ENCODE measurements at regions not wholly inside any gene's neighbourhood (a gene's known extent, or its start where the extent isn't known, plus 50 kb on each side); places are given as distances from the start of the nearest gene placed in this dataset.
"Not testable (repeated sequence)": the region's sequence is repeated elsewhere in the genome, so short reads cannot be mapped to it uniquely, and the experiment has no call there.

DNA sequence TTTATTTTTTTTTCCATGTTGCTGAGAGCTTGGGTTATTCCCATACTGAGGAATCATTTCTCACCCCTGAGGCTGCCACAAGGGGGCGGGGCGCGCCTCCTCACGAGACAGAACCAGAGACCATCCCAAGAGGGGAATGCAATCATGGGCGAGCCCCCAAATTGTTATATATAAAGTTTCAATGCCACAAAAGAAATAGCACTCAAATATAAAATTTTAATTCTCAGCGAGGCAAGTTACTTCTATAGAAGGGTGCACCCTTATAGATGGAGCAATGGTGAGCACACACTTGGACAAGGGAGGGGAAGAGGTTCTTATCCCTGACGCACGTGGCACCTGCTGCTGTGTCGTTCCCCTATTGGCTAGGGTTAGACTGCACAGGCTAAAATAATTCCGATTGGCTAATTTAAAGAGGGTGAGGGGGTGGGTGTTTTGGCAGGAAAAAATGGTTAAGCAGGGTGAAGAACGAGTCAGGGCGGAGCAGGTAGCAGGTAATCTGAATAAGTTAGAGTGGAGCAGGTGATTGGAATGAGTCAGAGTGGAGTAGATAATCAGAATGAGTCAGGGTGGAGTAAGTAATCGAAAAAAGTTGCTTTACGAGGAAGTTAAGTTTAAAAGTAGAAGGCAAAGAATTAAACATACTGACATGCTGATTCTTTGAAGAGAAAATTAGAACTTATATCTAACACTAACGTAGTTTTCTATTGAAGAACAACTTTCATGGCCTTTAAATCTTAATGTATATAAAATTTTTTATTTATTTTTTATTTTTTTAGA is 177.5 kb downstream of the MTCL1 start:
- ChIA-PET CTCF (no interaction called here), POLR2A (no interaction called here)
- H3K27me3 Mint-ChIP-seq (ENCODE audit: low read depth), result peaks cover 10% of the 10 kb centered on the region
- peaks cover 7% of the 10 kb centered on the region for H3K9me3 Mint-ChIP-seq (ENCODE audit: insufficient read depth)
- DNase-seq, result no peak
- no peak overlapping the region for H3K27ac Mint-ChIP-seq
- H3K4me1 Mint-ChIP-seq (ENCODE audit: low read depth), result no peaks in the 10 kb centered on the region
- no peaks in the 10 kb centered on the region for H3K36me3 Mint-ChIP-seq (ENCODE audit: low read depth)
- ATAC-seq, result no peak
- H3K4me3 Mint-ChIP-seq, result no peak overlapping the region

DNA sequence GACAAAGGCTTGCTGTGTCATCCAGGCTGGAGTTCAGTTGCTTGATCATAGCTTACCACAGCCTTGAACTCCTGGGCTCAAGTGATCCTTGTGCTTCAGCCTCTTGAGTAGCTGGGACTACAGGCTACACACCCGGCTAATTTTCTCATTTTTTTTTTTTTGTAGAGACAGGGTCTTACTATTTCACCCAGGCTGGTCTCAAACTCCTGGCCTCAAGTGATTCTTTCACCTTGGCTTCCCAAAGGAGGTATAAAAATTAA is 178.0 kb downstream of the MTCL1 start:
- Mint-ChIP-seq H3K27ac (no peak overlapping the region), H3K36me3 (ENCODE audit: low read depth) (no peaks in the 10 kb centered on the region), H3K9me3 (ENCODE audit: insufficient read depth) (peaks cover 7% of the 10 kb centered on the region), H3K27me3 (ENCODE audit: low read depth) (peaks cover 10% of the 10 kb centered on the region), H3K4me3 (no peak overlapping the region), H3K4me1 (ENCODE audit: low read depth) (no peaks in the 10 kb centered on the region)
- CTCF ChIA-PET, result no interaction called here
- ATAC-seq, result no peak
- POLR2A ChIA-PET, result no interaction called here
- DNase-seq, result no peak

DNA sequence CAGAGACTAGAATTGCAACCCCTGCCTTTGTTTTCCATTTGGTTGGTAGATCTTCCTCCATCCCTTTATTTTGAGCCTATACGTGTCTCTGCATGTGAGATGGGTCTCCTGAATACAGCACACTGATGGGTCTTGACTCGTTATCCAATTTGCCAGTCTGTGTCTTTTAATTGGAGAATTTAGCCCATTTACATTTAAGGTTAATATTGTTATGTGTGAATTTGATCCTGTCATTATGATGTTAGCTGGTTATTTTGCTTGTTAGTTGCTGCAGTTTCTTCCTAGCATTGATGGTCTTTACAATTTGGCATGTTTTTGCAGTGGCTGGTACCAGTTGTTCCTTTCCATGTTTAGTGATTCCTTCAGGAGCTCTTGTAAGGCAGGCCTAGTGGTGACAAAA is 182.5 kb downstream of the MTCL1 start:
- DNase-seq; H3K27me3 Mint-ChIP-seq (ENCODE audit: low read depth); H3K4me3 Mint-ChIP-seq; ATAC-seq; H3K36me3 Mint-ChIP-seq (ENCODE audit: low read depth); H3K4me1 Mint-ChIP-seq (ENCODE audit: low read depth); CTCF ChIA-PET; H3K27ac Mint-ChIP-seq; POLR2A ChIA-PET; H3K9me3 Mint-ChIP-seq (ENCODE audit: insufficient read depth): not testable (repeated sequence)

DNA sequence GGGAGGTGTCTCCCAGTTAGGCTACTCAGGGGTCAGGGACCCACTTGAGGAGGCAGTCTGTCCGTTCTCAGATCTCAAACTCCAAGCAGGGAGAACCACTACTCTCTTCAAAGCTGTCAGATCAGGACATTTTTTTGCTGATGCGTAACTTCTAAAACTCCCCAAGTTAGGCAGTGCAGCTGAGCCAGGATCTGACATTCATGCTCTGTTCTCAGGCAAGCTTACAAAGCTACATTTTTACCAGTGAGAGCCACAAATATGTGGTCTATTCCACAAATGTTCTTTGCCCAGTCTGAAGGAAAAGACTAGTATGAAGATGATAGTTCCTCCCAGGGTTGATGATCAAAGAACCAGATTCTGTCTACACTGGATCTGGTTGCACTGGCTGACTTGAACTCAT is 184.1 kb downstream of the MTCL1 start:
- no peaks in the 10 kb centered on the region for H3K9me3 Mint-ChIP-seq (ENCODE audit: insufficient read depth)
- H3K4me3 Mint-ChIP-seq, result no peak overlapping the region
- DNase-seq, result no peak
- H3K27ac Mint-ChIP-seq, result no peak overlapping the region
- ChIA-PET POLR2A (no interaction called here), CTCF (no interaction called here)
- H3K4me1 Mint-ChIP-seq (ENCODE audit: low read depth), result no peaks in the 10 kb centered on the region
- ATAC-seq, result no peak
- no peaks in the 10 kb centered on the region for H3K36me3 Mint-ChIP-seq (ENCODE audit: low read depth)
- H3K27me3 Mint-ChIP-seq (ENCODE audit: low read depth), result peaks cover 3% of the 10 kb centered on the region

DNA sequence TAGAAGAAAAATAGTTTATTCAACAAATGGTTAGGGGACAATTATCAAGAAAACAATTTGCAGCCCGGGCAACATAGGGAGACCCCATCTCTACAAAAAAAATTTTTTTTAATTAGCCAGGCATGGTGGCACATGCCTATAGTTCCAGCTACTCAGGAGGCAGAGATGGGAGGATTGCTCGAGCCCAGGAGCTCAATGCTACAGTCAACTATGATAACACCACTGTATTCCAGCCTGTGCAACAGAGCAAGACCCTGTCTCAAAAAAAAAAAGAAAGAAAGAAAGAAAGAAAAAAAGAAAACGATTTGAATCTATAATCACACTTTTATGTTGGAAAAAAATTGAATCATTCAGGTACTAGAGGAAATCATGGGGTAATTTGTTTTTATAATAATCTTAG is 185.1 kb downstream of the MTCL1 start:
- CTCF ChIA-PET; H3K9me3 Mint-ChIP-seq (ENCODE audit: insufficient read depth); ATAC-seq: not testable (repeated sequence)

DNA sequence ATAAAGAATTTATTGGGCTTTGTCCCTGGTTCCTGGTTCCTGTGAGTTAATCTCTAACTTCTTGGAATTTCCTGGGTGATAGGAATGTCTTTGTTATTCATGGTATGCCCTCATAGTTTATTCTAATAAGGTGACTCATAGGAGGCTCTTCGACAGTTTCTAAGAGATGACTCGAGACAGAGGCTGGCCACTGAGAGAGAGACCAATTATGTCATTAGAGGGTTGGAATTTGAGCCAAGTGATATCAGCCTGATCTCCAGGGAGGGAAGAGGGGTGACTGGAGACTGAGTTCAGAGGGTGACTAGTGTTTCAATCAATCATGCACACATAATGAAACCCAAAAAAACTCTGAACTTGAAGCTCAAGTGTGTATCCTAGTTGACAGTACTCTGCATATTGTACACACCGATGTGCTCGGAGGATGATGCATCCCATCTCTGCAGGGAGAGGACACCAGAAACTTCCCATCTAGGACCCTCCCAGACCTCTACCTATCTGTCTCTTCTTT is 185.7 kb downstream of the MTCL1 start:
- CTCF ChIA-PET, result no interaction called here
- Mint-ChIP-seq H3K4me3 (no peak overlapping the region), H3K27me3 (ENCODE audit: low read depth) (no peaks in the 10 kb centered on the region), H3K9me3 (ENCODE audit: insufficient read depth) (peaks cover 2% of the 10 kb centered on the region), H3K27ac (no peak overlapping the region), H3K4me1 (ENCODE audit: low read depth) (no peaks in the 10 kb centered on the region), H3K36me3 (ENCODE audit: low read depth) (no peaks in the 10 kb centered on the region)
- ATAC-seq (no peak), DNase-seq (no peak)
- POLR2A ChIA-PET, result no interaction called here

More for the DNA sequence above, 185.1 kb downstream of the MTCL1 start:
- H3K4me3 Mint-ChIP-seq; POLR2A ChIA-PET; H3K27me3 Mint-ChIP-seq (ENCODE audit: low read depth); H3K36me3 Mint-ChIP-seq (ENCODE audit: low read depth); H3K4me1 Mint-ChIP-seq (ENCODE audit: low read depth); H3K27ac Mint-ChIP-seq; DNase-seq: not testable (repeated sequence)

DNA sequence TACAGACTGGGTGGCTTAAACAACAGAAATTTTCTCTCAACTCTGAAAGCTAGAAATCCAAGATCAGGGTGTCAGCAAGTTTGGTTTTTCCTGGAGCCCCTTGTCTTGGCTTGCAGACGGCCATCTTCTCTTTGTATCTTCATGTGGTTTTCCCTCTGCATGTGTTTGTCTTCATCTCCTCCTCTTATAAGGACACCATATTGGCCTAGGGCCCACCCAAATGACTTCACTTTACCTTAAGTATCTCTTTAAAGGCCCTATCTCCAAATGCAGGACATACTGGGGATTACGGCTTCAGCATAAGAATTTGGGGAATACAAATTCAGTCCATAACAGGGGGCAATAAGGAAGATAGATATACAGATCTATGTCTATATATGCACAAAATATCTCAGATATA is 187.9 kb downstream of the MTCL1 start:
- POLR2A ChIA-PET, result no interaction called here
- no peaks in the 10 kb centered on the region for H3K4me1 Mint-ChIP-seq (ENCODE audit: low read depth)
- no peak for ATAC-seq

DNA sequence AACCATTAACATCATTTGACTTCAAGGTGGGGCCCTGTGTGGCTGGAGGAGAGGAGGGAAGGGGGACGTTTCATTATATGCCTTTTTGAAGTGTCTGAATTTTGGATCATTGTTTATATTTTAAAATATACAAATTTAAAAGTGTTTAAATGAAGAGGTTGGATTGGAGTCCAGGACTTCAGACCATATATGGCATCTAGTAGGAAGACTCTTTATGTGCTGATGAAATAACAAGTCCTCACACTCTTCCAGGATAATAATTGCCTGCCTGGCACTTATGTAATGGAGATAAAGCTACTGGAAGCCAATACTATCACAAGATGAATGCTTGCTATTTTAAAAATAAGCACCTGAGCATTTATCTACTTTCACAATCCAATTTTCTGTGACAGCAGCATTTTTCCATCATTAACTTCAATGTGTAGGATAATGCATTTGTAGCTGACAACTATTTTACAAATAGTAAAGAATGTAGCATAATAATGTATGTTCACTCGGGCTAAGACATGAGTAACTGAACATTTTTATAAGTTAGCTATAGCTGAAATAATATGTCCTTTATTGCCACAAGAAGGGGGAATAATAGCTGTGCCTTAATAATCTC is 188.4 kb downstream of the MTCL1 start:
- Mint-ChIP-seq H3K36me3 (ENCODE audit: low read depth) (no peaks in the 10 kb centered on the region), H3K9me3 (ENCODE audit: insufficient read depth) (peaks cover 4% of the 10 kb centered on the region), H3K27me3 (ENCODE audit: low read depth) (peaks cover 2% of the 10 kb centered on the region), H3K4me1 (ENCODE audit: low read depth) (no peaks in the 10 kb centered on the region), H3K4me3 (no peak overlapping the region), H3K27ac (no peak overlapping the region)
- ChIA-PET CTCF (no interaction called here), POLR2A (no interaction called here)
- ATAC-seq (no peak), DNase-seq (no peak)

More for the DNA sequence above, 187.9 kb downstream of the MTCL1 start:
- Mint-ChIP-seq H3K4me3 (no peak overlapping the region), H3K9me3 (ENCODE audit: insufficient read depth) (peaks cover 4% of the 10 kb centered on the region), H3K27me3 (ENCODE audit: low read depth) (peaks cover 2% of the 10 kb centered on the region), H3K27ac (no peak overlapping the region), H3K36me3 (ENCODE audit: low read depth) (no peaks in the 10 kb centered on the region)
- CTCF ChIA-PET, result no interaction called here
- DNase-seq, result no peak

DNA sequence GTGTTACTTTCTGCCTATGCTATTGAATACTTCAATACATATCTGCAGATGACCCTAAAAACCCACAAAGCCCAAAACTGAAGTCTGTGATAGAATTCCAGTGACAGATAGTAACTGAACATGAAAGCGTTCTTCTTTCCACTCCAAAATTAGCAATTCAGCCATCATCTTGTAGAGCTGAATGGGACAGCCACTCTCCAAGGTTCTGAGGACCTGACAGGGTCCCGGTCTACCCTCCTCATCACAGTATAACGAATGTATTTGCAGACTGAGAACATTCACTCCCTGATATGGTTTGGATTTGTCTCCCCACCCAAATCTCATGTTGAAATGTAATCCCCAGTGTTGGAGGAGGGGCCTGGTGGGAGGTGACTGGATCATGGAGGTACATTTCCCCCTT is 189.5 kb downstream of the MTCL1 start:
- no peaks in the 10 kb centered on the region for H3K4me1 Mint-ChIP-seq (ENCODE audit: low read depth)
- peaks cover 4% of the 10 kb centered on the region for H3K9me3 Mint-ChIP-seq (ENCODE audit: insufficient read depth)
- no peak overlapping the region for H3K27ac Mint-ChIP-seq
- DNase-seq (no peak), ATAC-seq (no peak)
- ChIA-PET CTCF (no interaction called here), POLR2A (no interaction called here)
- peaks cover 2% of the 10 kb centered on the region for H3K27me3 Mint-ChIP-seq (ENCODE audit: low read depth)
- H3K4me3 Mint-ChIP-seq, result no peak overlapping the region
- no peaks in the 10 kb centered on the region for H3K36me3 Mint-ChIP-seq (ENCODE audit: low read depth)

DNA sequence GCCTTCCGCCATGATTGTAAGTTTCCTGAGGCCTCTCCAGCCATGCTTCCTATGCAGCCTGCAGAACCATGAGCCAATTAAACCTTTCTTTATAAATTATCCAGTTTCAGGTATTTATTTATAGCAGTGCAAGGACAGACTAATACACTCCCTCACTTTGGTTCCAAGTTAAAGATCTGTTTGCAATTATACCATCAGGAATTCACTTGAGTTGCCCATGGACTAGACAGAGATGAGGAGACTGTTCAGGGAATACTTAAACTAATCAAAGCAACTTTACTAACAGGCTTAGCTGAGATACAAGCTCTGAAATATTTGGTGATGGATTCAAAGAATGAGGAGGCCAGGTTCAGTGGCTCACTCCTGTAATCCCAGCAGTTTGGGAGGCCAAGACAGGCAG is 190.0 kb downstream of the MTCL1 start:
- Mint-ChIP-seq H3K27ac (no peak overlapping the region), H3K4me3 (no peak overlapping the region), H3K9me3 (ENCODE audit: insufficient read depth) (peaks cover 4% of the 10 kb centered on the region), H3K36me3 (ENCODE audit: low read depth) (no peaks in the 10 kb centered on the region), H3K27me3 (ENCODE audit: low read depth) (peaks cover 2% of the 10 kb centered on the region), H3K4me1 (ENCODE audit: low read depth) (peaks cover under 1% of the 10 kb centered on the region)
- ATAC-seq, result no peak
- ChIA-PET CTCF (no interaction called here), POLR2A (interaction anchor here (0.7 kb wide), 1 partner anchor 9 kb away, joined by 3 read pairs; no protein-coding TSS in a partner anchor)
- no peak for DNase-seq

DNA sequence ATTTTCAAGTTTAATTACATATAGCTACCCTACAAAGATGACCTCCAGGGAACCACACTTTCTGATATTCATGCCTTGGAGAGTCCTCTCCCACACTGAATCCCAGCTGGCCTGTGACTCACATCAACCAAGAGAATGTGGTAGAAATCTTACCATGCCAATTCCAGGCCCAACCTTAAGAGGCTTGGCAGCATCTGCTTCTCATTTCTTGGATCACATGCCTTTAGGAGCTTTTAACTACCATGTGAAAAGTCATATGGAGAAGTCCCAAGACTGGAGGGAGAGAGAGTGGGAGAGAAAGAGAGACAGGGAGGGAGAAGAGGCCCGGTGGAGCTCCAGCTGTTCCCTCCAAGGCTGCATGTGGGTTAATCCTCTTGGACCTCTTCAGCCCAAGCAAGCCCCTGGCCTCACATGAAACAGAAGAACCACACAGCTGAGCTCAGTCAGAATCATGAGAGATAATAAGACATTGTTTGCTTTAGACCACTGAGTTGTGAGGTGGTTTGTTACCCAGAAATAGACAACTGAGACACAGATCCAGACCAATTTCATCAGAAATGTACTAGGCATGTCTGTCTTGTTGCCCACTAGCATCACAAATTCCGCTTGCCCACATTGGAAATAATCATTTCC is 190.7 kb downstream of the MTCL1 start:
- POLR2A ChIA-PET, result interaction anchor here (0.7 kb wide), 1 partner anchor 10 kb away, joined by 3 read pairs; no protein-coding TSS in a partner anchor
- Mint-ChIP-seq H3K27ac (no peak overlapping the region), H3K36me3 (ENCODE audit: low read depth) (no peaks in the 10 kb centered on the region), H3K27me3 (ENCODE audit: low read depth) (peaks cover 4% of the 10 kb centered on the region), H3K9me3 (ENCODE audit: insufficient read depth) (peaks cover 4% of the 10 kb centered on the region), H3K4me1 (ENCODE audit: low read depth) (peaks cover 5% of the 10 kb centered on the region), H3K4me3 (no peak overlapping the region)
- CTCF ChIA-PET, result no interaction called here
- no peak for DNase-seq
- no peak for ATAC-seq

DNA sequence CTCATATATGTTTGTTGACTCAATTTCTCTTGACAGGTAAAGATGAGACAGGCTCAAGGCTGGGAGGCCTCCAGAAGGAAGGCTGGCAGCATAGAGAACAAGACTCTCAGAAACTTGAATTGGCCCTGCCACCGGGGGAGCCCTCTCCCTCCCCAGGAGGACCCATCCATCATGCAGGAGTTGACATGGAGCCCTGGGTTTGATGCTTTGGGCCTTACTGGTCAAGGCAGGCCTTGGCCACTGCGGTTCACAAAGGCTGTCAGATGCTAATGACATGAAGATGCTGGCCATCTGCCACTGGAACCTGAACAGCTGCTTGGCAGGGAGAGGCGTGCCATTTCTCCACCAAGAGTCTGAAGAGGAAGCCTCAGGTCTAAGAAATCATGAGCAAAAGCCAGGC is 193.6 kb downstream of the MTCL1 start:
- no peak for ATAC-seq
- POLR2A ChIA-PET, result no interaction called here
- H3K36me3 Mint-ChIP-seq (ENCODE audit: low read depth), result no peaks in the 10 kb centered on the region
- CTCF ChIA-PET, result no interaction called here
- H3K27me3 Mint-ChIP-seq (ENCODE audit: low read depth), result peaks cover 17% of the 10 kb centered on the region
- H3K27ac Mint-ChIP-seq, result no peak overlapping the region
- H3K9me3 Mint-ChIP-seq (ENCODE audit: insufficient read depth), result peaks cover 4% of the 10 kb centered on the region
- peaks cover 7% of the 10 kb centered on the region for H3K4me1 Mint-ChIP-seq (ENCODE audit: low read depth)
- no peak for DNase-seq
- H3K4me3 Mint-ChIP-seq, result no peak overlapping the region
